HCT116 (cell line): ENCODE measurements at regions not wholly inside any gene's neighbourhood (a gene's known extent, or its start where the extent isn't known, plus 50 kb on each side); places are given as distances from the start of the nearest gene placed in this dataset.

Experiments used
- ATAC-seq: fragments of 200-7000 bp; cut with Tn5 transposase; 2 replicates; pipeline ENCODE4 v1.9.1; 2020; ENCODE audit warnings: mild to moderate bottlenecking, moderate library complexity
- BruUV-seq: library from RNA; stranded (reverse); fragments of 400-500 nt; replicated peaks from 2 replicates; lab custom pipeline; 2021; lab: Mats Ljungman, UMichigan
- CTCF ChIA-PET: fragments of 300-600 bp; sonication (Branson Sonifier 250); formaldehyde crosslinking; loops from one replicate; lab custom pipeline; 2021; ENCODE audit warnings: antibody characterized with exemption; lab: Charles Lee
- POLR2A ChIA-PET: fragments of 300-600, 350-600 bp; sonication (Branson Sonifier 250); formaldehyde crosslinking; loops from one replicate; lab custom pipeline; 2021; ENCODE audit warnings: antibody characterized with exemption; lab: Charles Lee
- RAD21 ChIA-PET, 2 experiments: fragments of 300-600 bp; sonication (Branson Sonifier 250); formaldehyde crosslinking; loops; one replicate each; lab custom pipeline; 2023; ENCODE audit warnings: low total read pairs in 2 of 2; ENCODE audit not compliant: uncharacterized antibody in 2 of 2, unreplicated experiment in 2 of 2, low non-redundant PET in 1 of 2; lab: Charles Lee
- DNase-seq: peaks from one replicate; pipeline ENCODE4 v3.0.0-alpha.2; 2010; ENCODE audit warnings: low read depth, low spot score
- H2AFZ ChIP-seq: fragments of 200-600 bp; shearing (Covaris generic), sonication (generic); 2 replicates; pipeline ENCODE4 v1.6.1; 2017; ENCODE audit warnings: low read depth, mixed run types, mixed read lengths, antibody characterized with exemption, low read length; ENCODE audit not compliant: poor library complexity, severe bottlenecking
- H3K27ac ChIP-seq: 2 replicates; pipeline ENCODE4 v1.5.1; 2012; ENCODE audit warnings: low read depth, low read length
- H3K27me3 ChIP-seq: fragments of 200-600 bp; sonication (generic); 2 replicates; pipeline ENCODE4 v1.6.1; 2016; ENCODE audit warnings: mixed run types, low read length, mixed read lengths; ENCODE audit not compliant: insufficient read depth
- H3K36me3 ChIP-seq, 2 experiments: fragments of 200-500 bp in 1 of 2; fragments of 200-600 bp in 1 of 2; sonication (Bioruptor generic) in 1 of 2; sonication (generic) in 1 of 2; 2 replicates each; pipeline versions ENCODE4 v1.5.1 to v1.6.1; 2014 to 2016; ENCODE audit warnings: low read length in 2 of 2, inconsistent platforms in 1 of 2, mixed read lengths in 1 of 2, mixed run types in 1 of 2; ENCODE audit not compliant: insufficient read depth in 2 of 2, control insufficient read depth in 1 of 2
- H3K4me1 ChIP-seq, 2 experiments: fragments of 200-600 bp in 1 of 2; sonication (generic) in 1 of 2; 2 replicates each; pipeline versions ENCODE4 v1.5.1 to v1.6.1; 2012 to 2017; ENCODE audit warnings: low read length in 2 of 2, inconsistent platforms in 1 of 2, mild to moderate bottlenecking in 1 of 2, mixed read lengths in 1 of 2, mixed run types in 1 of 2, moderate library complexity in 1 of 2; ENCODE audit not compliant: insufficient read depth in 2 of 2, control insufficient read depth in 1 of 2
- H3K4me2 ChIP-seq: fragments of 200-600 bp; sonication (generic); 2 replicates; pipeline ENCODE4 v1.6.1; 2017; ENCODE audit warnings: mixed run types, low read length, mixed read lengths
- H3K4me3 ChIP-seq, 2 experiments: fragments of 200-600 bp in 1 of 2; sonication (generic) in 1 of 2; replicated peaks in 1 of 2; 2 replicates each; pipeline ENCODE4 v1.5.1; 2011 to 2016; ENCODE audit warnings: low read length in 2 of 2, control low read depth in 1 of 2, low read depth in 1 of 2, mild to moderate bottlenecking in 1 of 2, mixed read lengths in 1 of 2, mixed run types in 1 of 2
- H3K79me2 ChIP-seq: fragments of 200-600 bp; sonication (generic); 2 replicates; pipeline ENCODE4 v1.6.1; 2017; ENCODE audit warnings: mild to moderate bottlenecking, mixed run types, low read length, moderate library complexity, mixed read lengths; ENCODE audit not compliant: insufficient read depth
- H3K9ac ChIP-seq: fragments of 200-600 bp; sonication (generic); 2 replicates; pipeline ENCODE4 v1.6.1; 2016; ENCODE audit warnings: low read length, mixed read lengths
- H3K9me2 ChIP-seq: fragments of 200-600 bp; sonication (generic), shearing (Covaris generic); 2 replicates; pipeline ENCODE4 v1.6.1; 2017; ENCODE audit warnings: mixed run types, mild to moderate bottlenecking, moderate library complexity; ENCODE audit not compliant: insufficient read depth
- H3K9me3 ChIP-seq, 2 experiments: fragments of 200-500 bp in 1 of 2; fragments of 200-600 bp in 1 of 2; sonication (Bioruptor generic) in 1 of 2; sonication (generic) in 1 of 2; 2 replicates each; pipeline ENCODE4 v1.6.1; 2014 to 2017; ENCODE audit warnings: low read length in 2 of 2, mixed read lengths in 2 of 2, inconsistent platforms in 1 of 2, low read depth in 1 of 2, mild to moderate bottlenecking in 1 of 2, mixed run types in 1 of 2, moderate library complexity in 1 of 2; ENCODE audit not compliant: control insufficient read depth in 1 of 2, insufficient read depth in 1 of 2
- H4K20me1 ChIP-seq: fragments of 200-600 bp; sonication (generic), shearing (Covaris generic); 2 replicates; pipeline ENCODE4 v1.6.1; 2017; ENCODE audit warnings: mixed run types, mild to moderate bottlenecking, moderate library complexity; ENCODE audit not compliant: insufficient read depth
- ATF3 ChIP-seq: IDR thresholded peaks from 2 replicates; pipeline ENCODE4 v1.6.1; 2012
- CBX3 ChIP-seq: IDR thresholded peaks from 2 replicates; pipeline ENCODE4 v1.6.1; 2012; ENCODE audit warnings: low read depth
- EZH2 ChIP-seq: fragments of 200-600 bp; sonication (generic); IDR thresholded peaks from 2 replicates; pipeline ENCODE4 v1.6.1; 2017; ENCODE audit warnings: antibody characterized with exemption, mixed run types
- FOSL1 ChIP-seq: IDR thresholded peaks from 2 replicates; pipeline ENCODE4 v1.6.1; 2012; ENCODE audit warnings: low read depth
- JUND ChIP-seq: IDR thresholded peaks from 2 replicates; pipeline ENCODE4 v1.6.1; 2012
- MAX ChIP-seq: IDR thresholded peaks from 2 replicates; pipeline ENCODE4 v1.6.1; 2012
- SIN3A ChIP-seq: IDR thresholded peaks from 2 replicates; pipeline ENCODE4 v1.6.1; 2012; ENCODE audit warnings: low read depth
- SRF ChIP-seq: IDR thresholded peaks from 2 replicates; pipeline ENCODE4 v1.6.1; 2012; ENCODE audit warnings: low read depth
- TCF7L2 ChIP-seq: IDR thresholded peaks from 2 replicates; pipeline ENCODE4 v1.7.0; 2011; ENCODE audit warnings: borderline replicate concordance, inconsistent platforms; ENCODE audit not compliant: insufficient read depth, insufficient read length; ENCODE audit errors: extremely low read depth
- YY1 ChIP-seq: IDR thresholded peaks from 2 replicates; pipeline ENCODE4 v1.6.1; 2011; ENCODE audit warnings: low read length, low read depth, moderate library complexity, mild to moderate bottlenecking; ENCODE audit not compliant: insufficient replicate concordance; ENCODE audit errors: extremely low read depth
- ZFX ChIP-seq: fragments of 450-650 bp; IDR thresholded peaks from 2 replicates; pipeline ENCODE4 v1.6.1; 2017
- intact Hi-C: fragments of 100-400 bp; cut with micrococcal nuclease; formaldehyde crosslinking; loops from 2 replicates; pipeline ENCODE4 v1.10.0; 2022

GRCh38 chr21:15515908-15516307 is 213.9 kb upstream of the USP25 start:
- ChIA-PET POLR2A (no interaction called here), CTCF (no interaction called here), RAD21 (no interaction called here)
- Histone ChIP-seq H3K27ac (no peak overlapping the region), H3K9ac (no peak overlapping the region), H3K4me1 (no peaks in the 10 kb centered on the region), H3K9me2 (no peaks in the 10 kb centered on the region), H3K36me3 (no peaks in the 10 kb centered on the region), H3K27me3 (no peaks in the 10 kb centered on the region), H3K79me2 (no peaks in the 10 kb centered on the region), H3K4me3 (no peak overlapping the region), H3K4me2 (no peak overlapping the region), H3K9me3 (no peaks in the 10 kb centered on the region; a peak in 1 of 4 replicates), H2AFZ (no peak overlapping the region), H4K20me1 (no peaks in the 10 kb centered on the region)
- no peak for TF ChIP-seq TCF7L2
- TF ChIP-seq FOSL1: no peak
- TF ChIP-seq JUND: no peak
- TF ChIP-seq MAX: no peak
- TF ChIP-seq ZFX: no peak
- no peak for TF ChIP-seq CBX3
- TF ChIP-seq ATF3: no peak
- no peak for ATAC-seq
- DNase-seq: no peak
- no TSS peak for BruUV-seq
- intact Hi-C loops: no loop called here

GRCh38 chr21:15517394-15517793 is 212.4 kb upstream of the USP25 start:
- no peak overlapping the region for H2AFZ ChIP-seq
- intact Hi-C loops: no loop called here
- DNase-seq (no peak), ATAC-seq (no peak)
- no peaks in the 10 kb centered on the region for H3K4me1 ChIP-seq
- ChIA-PET CTCF (no interaction called here), POLR2A (no interaction called here), RAD21 (interaction anchor here in 1 of 2 experiments (0.6 kb wide), 1 partner anchor 203 kb away, joined by 4 read pairs; no protein-coding TSS in a partner anchor)
- H3K4me3 ChIP-seq: no peak overlapping the region
- no peaks in the 10 kb centered on the region for H3K27me3 ChIP-seq
- H3K9me3 ChIP-seq: peaks cover 3 to 7% of the 10 kb centered on the region in 2 experiments; a peak in 2 of 4 replicates
- no TSS peak for BruUV-seq
- H3K9me2 ChIP-seq: no peaks in the 10 kb centered on the region
- H3K4me2 ChIP-seq: no peak overlapping the region
- no peaks in the 10 kb centered on the region for H3K79me2 ChIP-seq
- H3K9ac ChIP-seq: no peak overlapping the region
- H4K20me1 ChIP-seq: no peaks in the 10 kb centered on the region
- no peak overlapping the region for H3K27ac ChIP-seq
- TF ChIP-seq SRF (no peak), SIN3A (no peak), ATF3 (no peak), EZH2 (no peak), JUND (no peak), ZFX (no peak), YY1 (no peak)
- no peaks in the 10 kb centered on the region for H3K36me3 ChIP-seq
